ENCODE measurements at regions not wholly inside any gene's neighbourhood (a gene's known extent, or its start where the extent isn't known, plus 50 kb on each side); places are given as distances from the start of the nearest gene placed in this dataset.

- H3K4me3 ChIP-seq (replicated peaks; ENCODE audit: low read depth, low read length), result no peak overlapping the region
- no peak for DNase-seq (ENCODE audit: extremely low read depth, low read depth)
- no peak for TF ChIP-seq CTCF (IDR thresholded peaks at IDR 0.05; ENCODE audit: low read depth, low read length, missing control alignments)
Measured at GRCh38 chr2:172281648-172282570, 145.5 kb upstream of the ITGA6 start.

GRCh38 chr2:172282944-172283343 lies 144.4 kb upstream of the ITGA6 start:
- peak; percentile 74 for DNase-seq (ENCODE audit: extremely low read depth, low read depth)
- TF ChIP-seq CTCF (IDR thresholded peaks at IDR 0.05; ENCODE audit: low read depth, low read length, missing control alignments), result no peak

GRCh38 chr2:172283476-172283875 lies 143.9 kb upstream of the ITGA6 start:
- DNase-seq (ENCODE audit: extremely low read depth, low read depth), result no peak
- H3K4me3 ChIP-seq (replicated peaks; ENCODE audit: low read depth, low read length), result no peak overlapping the region
- TF ChIP-seq CTCF (IDR thresholded peaks at IDR 0.05; ENCODE audit: low read depth, low read length, missing control alignments), result no peak

More at GRCh38 chr2:172282944-172283343, 144.4 kb upstream of the ITGA6 start:
- H3K4me3 ChIP-seq (replicated peaks; ENCODE audit: low read depth, low read length), result no peak overlapping the region

- TF ChIP-seq CTCF (IDR thresholded peaks at IDR 0.05; ENCODE audit: low read depth, low read length, missing control alignments), result no peak
- no peak for DNase-seq (ENCODE audit: extremely low read depth, low read depth)
- no peak overlapping the region for H3K4me3 ChIP-seq (replicated peaks; ENCODE audit: low read depth, low read length)
Measured at GRCh38 chr2:172284209-172284608, 143.2 kb upstream of the ITGA6 start.

GRCh38 chr2:172285010-172285621 lies 142.3 kb upstream of the ITGA6 start:
- TF ChIP-seq CTCF (IDR thresholded peaks at IDR 0.05; ENCODE audit: low read depth, low read length, missing control alignments), result no peak
- DNase-seq (ENCODE audit: extremely low read depth, low read depth), result peak; percentile 44
- H3K4me3 ChIP-seq (replicated peaks; ENCODE audit: low read depth, low read length), result no peak overlapping the region

- H3K4me3 ChIP-seq (replicated peaks; ENCODE audit: low read depth, low read length), result no peak overlapping the region
- TF ChIP-seq CTCF (IDR thresholded peaks at IDR 0.05; ENCODE audit: low read depth, low read length, missing control alignments), result no peak
Measured at GRCh38 chr2:172285760-172286159, 141.6 kb upstream of the ITGA6 start.

More at GRCh38 chr2:172285760-172286159, 141.6 kb upstream of the ITGA6 start:
- DNase-seq (ENCODE audit: extremely low read depth, low read depth), result no peak

Measured in HFF-Myc (cell line).